ENCODE measurements at regions not wholly inside any gene's neighbourhood (a gene's known extent, or its start where the extent isn't known, plus 50 kb on each side); places are given as distances from the start of the nearest gene placed in this dataset.
"Not testable (repeated sequence)": the region's sequence is repeated elsewhere in the genome, so short reads cannot be mapped to it uniquely, and the experiment has no call there.

- TF ChIP-seq CTCF (IDR thresholded peaks at IDR 0.05; ENCODE audit: low read depth, low read length), result no peak
- Histone ChIP-seq H3K4me3 (ENCODE audit: low read depth, low read length) (no peak overlapping the region), H3K27me3 (no peaks in the 10 kb centered on the region), H3K4me1 (peaks cover 22% of the 10 kb centered on the region), H3K36me3 (no peaks in the 10 kb centered on the region), H3K9me3 (no peaks in the 10 kb centered on the region)
- no peak for DNase-seq
These were observed 62.7 kb upstream of the ABLIM1 start for GRCh38 chr10:114720685-114721278.

- H3K4me1 ChIP-seq, result peaks cover 20% of the 10 kb centered on the region
- H3K36me3 ChIP-seq; H3K4me3 ChIP-seq (ENCODE audit: low read depth, low read length); H3K9me3 ChIP-seq; DNase-seq; H3K27me3 ChIP-seq: not testable (repeated sequence)
These were observed 64.1 kb upstream of the ABLIM1 start for GRCh38 chr10:114722136-114722535.

GRCh38 chr10:114723361-114723760, 65.3 kb upstream of the ABLIM1 start:
- H3K9me3 ChIP-seq, result no peaks in the 10 kb centered on the region
- H3K4me1 ChIP-seq, result peaks cover 20% of the 10 kb centered on the region
- no peak overlapping the region for H3K4me3 ChIP-seq (ENCODE audit: low read depth, low read length)
- DNase-seq, result no peak
- no peaks in the 10 kb centered on the region for H3K27me3 ChIP-seq
- no peak for TF ChIP-seq CTCF (IDR thresholded peaks at IDR 0.05; ENCODE audit: low read depth, low read length)
- H3K36me3 ChIP-seq, result no peaks in the 10 kb centered on the region

- H3K27me3 ChIP-seq, result no peaks in the 10 kb centered on the region
- no peak for DNase-seq
- no peaks in the 10 kb centered on the region for H3K36me3 ChIP-seq
- no peak for TF ChIP-seq CTCF (IDR thresholded peaks at IDR 0.05; ENCODE audit: low read depth, low read length)
- H3K9me3 ChIP-seq, result no peaks in the 10 kb centered on the region
- H3K4me1 ChIP-seq, result peaks cover 20% of the 10 kb centered on the region
- no peak overlapping the region for H3K4me3 ChIP-seq (ENCODE audit: low read depth, low read length)
These were observed 66.1 kb upstream of the ABLIM1 start for GRCh38 chr10:114723991-114724715.

- no peak for TF ChIP-seq CTCF (IDR thresholded peaks at IDR 0.05; ENCODE audit: low read depth, low read length)
- H3K4me1 ChIP-seq, result peaks cover 20% of the 10 kb centered on the region
- no peak overlapping the region for H3K4me3 ChIP-seq (ENCODE audit: low read depth, low read length)
- DNase-seq, result peak; percentile 37
- H3K27me3 ChIP-seq, result no peaks in the 10 kb centered on the region
- no peaks in the 10 kb centered on the region for H3K36me3 ChIP-seq
- H3K9me3 ChIP-seq, result no peaks in the 10 kb centered on the region
These were observed 66.6 kb upstream of the ABLIM1 start for GRCh38 chr10:114724716-114725106.

GRCh38 chr10:114726820-114727271, 68.8 kb upstream of the ABLIM1 start:
- Histone ChIP-seq H3K36me3 (no peaks in the 10 kb centered on the region), H3K9me3 (no peaks in the 10 kb centered on the region), H3K4me3 (ENCODE audit: low read depth, low read length) (no peak overlapping the region), H3K4me1 (peaks cover 20% of the 10 kb centered on the region), H3K27me3 (no peaks in the 10 kb centered on the region)
- DNase-seq, result no peak
- TF ChIP-seq CTCF (IDR thresholded peaks at IDR 0.05; ENCODE audit: low read depth, low read length), result no peak
